ENCODE measurements at regions not wholly inside any gene's neighbourhood (a gene's known extent, or its start where the extent isn't known, plus 50 kb on each side); places are given as distances from the start of the nearest gene placed in this dataset.

DNA sequence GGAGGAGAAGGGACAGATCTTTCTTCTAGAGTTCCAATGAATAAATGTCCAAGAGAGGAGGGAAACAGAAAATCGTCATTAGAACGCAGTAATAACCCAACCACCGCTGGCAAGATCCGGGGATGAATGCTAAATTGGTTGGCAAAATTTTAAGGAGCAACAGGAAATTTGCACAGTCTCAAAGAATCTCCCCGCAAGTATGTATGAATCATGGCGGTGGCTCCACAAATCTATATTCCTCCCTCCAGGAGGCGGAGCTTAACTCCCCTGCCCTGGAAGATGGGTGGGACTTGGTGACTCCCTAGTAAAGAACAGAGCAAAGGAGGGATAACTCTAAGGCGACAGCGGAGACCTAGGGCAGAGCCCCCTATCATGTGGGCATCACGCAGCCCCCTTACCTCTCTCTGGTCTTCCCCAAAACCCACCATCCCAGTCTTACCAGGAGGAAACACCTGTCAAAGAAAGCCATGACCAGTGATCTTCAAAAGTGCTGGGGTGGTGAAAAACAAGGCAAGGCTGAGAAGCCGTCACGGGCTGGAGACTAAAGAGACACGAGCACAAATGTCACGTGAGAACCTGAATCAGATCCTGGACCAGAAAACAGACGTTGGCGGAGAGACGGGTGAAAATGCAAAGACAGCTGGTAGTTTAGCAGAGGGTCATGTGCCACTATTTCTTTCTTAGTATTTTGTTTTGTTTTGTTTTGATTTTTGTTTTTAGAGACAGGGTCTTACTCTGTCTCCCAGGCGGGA, 125.8 kb downstream of the NCOR2 start:
- TF ChIP-seq YY1 (IDR thresholded peaks at IDR 0.05; ENCODE audit: insufficient read depth, insufficient read length) (no peak), ZNF274 (IDR thresholded peaks at IDR 0.05; ENCODE audit: low read depth, low read length) (no peak), SUZ12 (IDR thresholded peaks at IDR 0.05; ENCODE audit: extremely low read depth, insufficient read depth, insufficient read length) (no peak)
